ENCODE measurements at regions not wholly inside any gene's neighbourhood (a gene's known extent, or its start where the extent isn't known, plus 50 kb on each side); places are given as distances from the start of the nearest gene placed in this dataset.

DNA sequence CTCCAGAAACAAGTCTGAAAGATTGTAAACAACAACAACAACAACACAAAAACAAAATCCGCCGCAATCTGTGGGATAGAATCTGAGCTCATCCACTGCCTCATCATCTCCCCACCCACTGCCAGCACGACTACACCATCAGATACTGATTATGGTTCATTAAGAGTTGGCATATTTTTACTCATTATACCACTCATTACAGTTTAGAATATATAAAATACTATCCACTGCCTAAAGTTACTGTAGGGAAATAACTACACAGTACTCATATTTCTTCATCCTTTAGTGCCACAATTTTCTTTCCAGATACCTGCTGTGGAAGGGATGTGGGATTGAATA lies 152.5 kb upstream of the PEX5L start:
- TF ChIP-seq, protein P1, sequence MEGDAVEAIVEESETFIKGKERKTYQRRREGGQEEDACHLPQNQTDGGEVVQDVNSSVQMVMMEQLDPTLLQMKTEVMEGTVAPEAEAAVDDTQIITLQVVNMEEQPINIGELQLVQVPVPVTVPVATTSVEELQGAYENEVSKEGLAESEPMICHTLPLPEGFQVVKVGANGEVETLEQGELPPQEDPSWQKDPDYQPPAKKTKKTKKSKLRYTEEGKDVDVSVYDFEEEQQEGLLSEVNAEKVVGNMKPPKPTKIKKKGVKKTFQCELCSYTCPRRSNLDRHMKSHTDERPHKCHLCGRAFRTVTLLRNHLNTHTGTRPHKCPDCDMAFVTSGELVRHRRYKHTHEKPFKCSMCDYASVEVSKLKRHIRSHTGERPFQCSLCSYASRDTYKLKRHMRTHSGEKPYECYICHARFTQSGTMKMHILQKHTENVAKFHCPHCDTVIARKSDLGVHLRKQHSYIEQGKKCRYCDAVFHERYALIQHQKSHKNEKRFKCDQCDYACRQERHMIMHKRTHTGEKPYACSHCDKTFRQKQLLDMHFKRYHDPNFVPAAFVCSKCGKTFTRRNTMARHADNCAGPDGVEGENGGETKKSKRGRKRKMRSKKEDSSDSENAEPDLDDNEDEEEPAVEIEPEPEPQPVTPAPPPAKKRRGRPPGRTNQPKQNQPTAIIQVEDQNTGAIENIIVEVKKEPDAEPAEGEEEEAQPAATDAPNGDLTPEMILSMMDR (IDR thresholded peaks at IDR 0.05; ENCODE audit: low read length): no peak
- no peak for TF ChIP-seq EZH2 (IDR thresholded peaks at IDR 0.05; ENCODE audit: borderline replicate concordance, low read length)

Measured in OCI-LY1 (cell line).